Endothelial cell (in vitro differentiated cells): ENCODE measurements at regions not wholly inside any gene's neighbourhood (a gene's known extent, or its start where the extent isn't known, plus 50 kb on each side); places are given as distances from the start of the nearest gene placed in this dataset.

Experiments used
- DNase-seq: peaks from one replicate; pipeline ENCODE4 v3.0.0; 2021; ENCODE audit warnings: low spot score
- H3K27ac Mint-ChIP-seq: one replicate; pipeline ENCODE4 v1.8.0; 2021; ENCODE audit warnings: mixed read lengths, inconsistent platforms; ENCODE audit not compliant: unreplicated experiment
- H3K27me3 Mint-ChIP-seq: one replicate; pipeline ENCODE4 v1.8.0; 2021; ENCODE audit warnings: mild to moderate bottlenecking, moderate library complexity, mixed read lengths, inconsistent platforms; ENCODE audit not compliant: unreplicated experiment
- H3K36me3 Mint-ChIP-seq: one replicate; pipeline ENCODE4 v1.8.0; 2021; ENCODE audit warnings: mild to moderate bottlenecking, low read depth, mixed read lengths, inconsistent platforms; ENCODE audit not compliant: unreplicated experiment
- H3K4me1 Mint-ChIP-seq: one replicate; pipeline ENCODE4 v1.8.0; 2021; ENCODE audit warnings: mild to moderate bottlenecking, mixed read lengths, inconsistent platforms; ENCODE audit not compliant: unreplicated experiment
- H3K4me3 Mint-ChIP-seq: one replicate; pipeline ENCODE4 v1.8.0; 2021; ENCODE audit warnings: mild to moderate bottlenecking, mixed read lengths, inconsistent platforms; ENCODE audit not compliant: unreplicated experiment
- H3K9me3 Mint-ChIP-seq: one replicate; pipeline ENCODE4 v1.8.0; 2021; ENCODE audit warnings: mixed read lengths, inconsistent platforms; ENCODE audit not compliant: unreplicated experiment
- CTCF ChIP-seq: fragments of 200-600 bp; sonication (generic); IDR thresholded peaks from one replicate; pipeline ENCODE4 v1.5.0; 2021; ENCODE audit warnings: antibody characterized with exemption; ENCODE audit not compliant: unreplicated experiment

DNA sequence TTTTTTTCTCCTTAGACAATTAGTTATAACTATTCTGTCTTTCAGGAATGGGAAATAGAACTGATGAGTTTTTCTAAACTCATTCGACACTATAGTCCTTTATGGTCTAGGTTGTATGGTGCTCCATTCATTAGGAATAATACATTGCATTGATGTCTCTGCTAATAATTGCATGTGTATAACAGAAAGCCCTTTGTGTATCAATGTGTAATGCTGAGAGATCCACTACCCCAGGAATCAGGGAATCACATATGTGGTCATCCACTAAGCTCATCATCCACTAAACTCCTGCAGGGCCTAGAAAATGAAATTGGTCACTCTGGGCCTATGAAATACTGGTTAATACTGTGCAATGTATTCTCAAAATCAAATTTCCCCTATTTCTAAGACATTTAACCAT lies 242.0 kb upstream of the CDH18 start:
- Mint-ChIP-seq H3K4me3 (no peak overlapping the region), H3K27ac (no peak overlapping the region), H3K4me1 (peaks cover 3% of the 10 kb centered on the region), H3K36me3 (no peaks in the 10 kb centered on the region), H3K27me3 (no peaks in the 10 kb centered on the region), H3K9me3 (no peaks in the 10 kb centered on the region)
- TF ChIP-seq CTCF: no peak
- DNase-seq: no peak

GRCh38 chr5:20229303-20230005 lies 241.5 kb upstream of the CDH18 start:
- Mint-ChIP-seq H3K27ac (no peak overlapping the region), H3K4me3 (no peak overlapping the region), H3K36me3 (no peaks in the 10 kb centered on the region), H3K9me3 (no peaks in the 10 kb centered on the region), H3K27me3 (no peaks in the 10 kb centered on the region), H3K4me1 (peaks cover 3% of the 10 kb centered on the region)
- no peak for DNase-seq
- no peak for TF ChIP-seq CTCF

- Mint-ChIP-seq H3K27ac (no peak overlapping the region), H3K4me3 (no peak overlapping the region), H3K9me3 (no peaks in the 10 kb centered on the region)
Observed at GRCh38 chr5:20224966-20225365, 237.0 kb upstream of the CDH18 start.

DNA sequence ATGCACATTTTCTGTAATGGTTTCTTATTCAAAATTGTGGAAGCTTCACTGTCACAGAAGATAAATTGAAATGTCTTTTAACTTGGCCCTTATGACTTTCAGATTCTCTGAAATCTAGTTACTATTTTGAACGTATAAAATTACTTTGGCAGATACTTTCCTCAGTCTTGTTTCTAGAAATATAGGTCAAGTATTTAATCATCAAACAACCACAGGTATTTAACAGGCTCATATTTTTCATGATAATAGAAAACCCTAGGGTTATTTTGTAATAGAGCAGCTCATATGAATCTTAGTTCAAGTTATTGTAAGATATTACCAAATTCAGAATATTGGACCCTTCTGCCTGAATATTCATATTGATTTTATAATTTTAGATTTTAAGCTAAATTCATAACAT lies 236.0 kb upstream of the CDH18 start:
- H3K9me3 Mint-ChIP-seq: no peaks in the 10 kb centered on the region
- no peaks in the 10 kb centered on the region for H3K36me3 Mint-ChIP-seq
- H3K27ac Mint-ChIP-seq: no peak overlapping the region
- no peaks in the 10 kb centered on the region for H3K27me3 Mint-ChIP-seq
- H3K4me3 Mint-ChIP-seq: no peak overlapping the region
- TF ChIP-seq CTCF: no peak
- DNase-seq: no peak
- H3K4me1 Mint-ChIP-seq: peaks cover 3% of the 10 kb centered on the region

More at GRCh38 chr5:20224966-20225365, 237.0 kb upstream of the CDH18 start:
- TF ChIP-seq CTCF: no peak
- no peak for DNase-seq
- H3K27me3 Mint-ChIP-seq: no peaks in the 10 kb centered on the region
- H3K4me1 Mint-ChIP-seq: peaks cover 3% of the 10 kb centered on the region
- no peaks in the 10 kb centered on the region for H3K36me3 Mint-ChIP-seq

- no peak overlapping the region for H3K27ac Mint-ChIP-seq
- H3K4me1 Mint-ChIP-seq: peaks cover 3% of the 10 kb centered on the region
- no peaks in the 10 kb centered on the region for H3K36me3 Mint-ChIP-seq
- H3K4me3 Mint-ChIP-seq: no peak overlapping the region
- no peaks in the 10 kb centered on the region for H3K27me3 Mint-ChIP-seq
- no peak for TF ChIP-seq CTCF
- no peaks in the 10 kb centered on the region for H3K9me3 Mint-ChIP-seq
- no peak for DNase-seq
Observed at GRCh38 chr5:20223451-20223850, 235.5 kb upstream of the CDH18 start.
